SK-N-SH (cell line): ENCODE measurements at regions not wholly inside any gene's neighbourhood (a gene's known extent, or its start where the extent isn't known, plus 50 kb on each side); places are given as distances from the start of the nearest gene placed in this dataset.
A peak's percentile ranks its signal among the peaks of the same experiment; 100 is the strongest.

Source experiments
- CTCF ChIA-PET: fragments of 300-600, 350-600 bp; formaldehyde crosslinking; extraction: SDS; loops from one replicate; lab custom pipeline; 2021; lab: Yijun Ruan, JAX
- POLR2A ChIA-PET: fragments of 350-600 bp; sonication (Branson Sonifier 250); formaldehyde crosslinking; extraction: SDS; loops from one replicate; lab custom pipeline; 2020; ENCODE audit warnings: antibody characterized with exemption, inconsistent platforms; lab: Yijun Ruan, JAX
- DNase-seq: peaks from one replicate; pipeline ENCODE4 v3.0.0; 2012
- H2AFZ ChIP-seq: fragments of 200-600 bp; sonication (generic); 2 replicates; pipeline ENCODE4 v1.8.1; 2016; ENCODE audit warnings: antibody characterized with exemption, mild to moderate bottlenecking, low read depth
- H3F3A ChIP-seq: fragments of 200-600 bp; sonication (generic); replicated peaks from 2 replicates; pipeline ENCODE3; 2016; ENCODE audit warnings: antibody characterized with exemption, mild to moderate bottlenecking; ENCODE audit not compliant: insufficient read depth
- H3K27ac ChIP-seq, 2 experiments: fragments of 200-500 bp in 1 of 2; fragments of 200-600 bp in 1 of 2; sonication (Bioruptor generic) in 1 of 2; sonication (generic), shearing (Covaris generic) in 1 of 2; 2 replicates each; pipeline versions ENCODE4 v1.5.1 to v1.6.1; 2014 to 2016; ENCODE audit warnings: low read depth in 2 of 2, inconsistent platforms in 1 of 2, low read length in 1 of 2, mild to moderate bottlenecking in 1 of 2, mixed read lengths in 1 of 2
- H3K27me3 ChIP-seq: fragments of 200-600 bp; sonication (generic), shearing (Covaris generic); 2 replicates; pipeline ENCODE4 v1.6.1; 2016; ENCODE audit warnings: mixed run types; ENCODE audit not compliant: insufficient read depth
- H3K36me3 ChIP-seq, 2 experiments: fragments of 200-500 bp in 1 of 2; fragments of 200-600 bp in 1 of 2; sonication (Bioruptor generic) in 1 of 2; sonication (generic) in 1 of 2; replicated peaks in 1 of 2; 2 replicates each; pipeline versions ENCODE3 to v1.5.1; 2014 to 2016; ENCODE audit warnings: low read length in 1 of 2, mild to moderate bottlenecking in 1 of 2; ENCODE audit not compliant: insufficient read depth in 2 of 2, control insufficient read depth in 1 of 2
- H3K4me1 ChIP-seq, 2 experiments: fragments of 200-500 bp in 1 of 2; fragments of 200-600 bp in 1 of 2; sonication (Bioruptor generic) in 1 of 2; sonication (generic), shearing (Covaris generic) in 1 of 2; 2 replicates each; pipeline versions ENCODE4 v1.5.1 to v1.6.1; 2014 to 2016; ENCODE audit warnings: low read depth in 1 of 2, low read length in 1 of 2, mixed run types in 1 of 2; ENCODE audit not compliant: insufficient read depth in 2 of 2, control insufficient read depth in 1 of 2
- H3K4me2 ChIP-seq: fragments of 200-600 bp; sonication (generic), shearing (Covaris generic); 2 replicates; pipeline ENCODE4 v1.6.1; 2017; ENCODE audit warnings: mixed run types
- H3K4me3 ChIP-seq, 2 experiments: fragments of 200-500 bp in 1 of 2; fragments of 200-600 bp in 1 of 2; sonication (Bioruptor generic) in 1 of 2; sonication (generic), shearing (Covaris generic) in 1 of 2; 2 replicates each; pipeline versions ENCODE4 v1.5.1 to v1.8.1; 2014 to 2016; ENCODE audit warnings: low read depth in 2 of 2, inconsistent platforms in 1 of 2, low read length in 1 of 2, mild to moderate bottlenecking in 1 of 2, mixed read lengths in 1 of 2, moderate library complexity in 1 of 2
- H3K79me2 ChIP-seq: fragments of 200-600 bp; sonication (generic); 2 replicates; pipeline ENCODE4 v1.8.1; 2017; ENCODE audit warnings: mild to moderate bottlenecking; ENCODE audit not compliant: insufficient read depth
- H3K9ac ChIP-seq: fragments of 200-600 bp; sonication (generic); 2 replicates; pipeline ENCODE4 v1.6.1; 2017; ENCODE audit warnings: mixed run types
- H3K9me2 ChIP-seq: fragments of 200-600 bp; sonication (generic); 2 replicates; pipeline ENCODE4 v1.6.1; 2017; ENCODE audit warnings: mixed run types
- H3K9me3 ChIP-seq: fragments of 200-600 bp; sonication (generic); 2 replicates; pipeline ENCODE4 v1.6.1; 2017; ENCODE audit warnings: mixed run types, mild to moderate bottlenecking, moderate library complexity
- H4K20me1 ChIP-seq: fragments of 200-600 bp; sonication (generic); 2 replicates; pipeline ENCODE4 v1.6.1; 2017; ENCODE audit warnings: mild to moderate bottlenecking, mixed run types; ENCODE audit not compliant: insufficient read depth
- ELF1 ChIP-seq: IDR thresholded peaks from 2 replicates; pipeline ENCODE4 v1.4.0; 2012
- FOXJ3 ChIP-seq: sonication (generic); formaldehyde crosslinking; IDR thresholded peaks from 2 replicates; pipeline ENCODE4 v1.5.1; 2020; ENCODE audit warnings: mild to moderate bottlenecking, missing genetic modification reagents
- FOXM1 ChIP-seq: IDR thresholded peaks from 2 replicates; pipeline ENCODE4 v1.4.0; 2012; ENCODE audit warnings: low read depth, mild to moderate bottlenecking
- MEF2A ChIP-seq: IDR thresholded peaks from 2 replicates; pipeline ENCODE4 v1.4.0; 2012; ENCODE audit warnings: low read depth, borderline replicate concordance
- MXI1 ChIP-seq: IDR thresholded peaks from 2 replicates; pipeline ENCODE4 v1.6.1; 2012; ENCODE audit warnings: mild to moderate bottlenecking, low read depth, low read length, improper control_type of control experiment
- NFIC ChIP-seq: IDR thresholded peaks from 2 replicates; pipeline ENCODE4 v1.4.0; 2012; ENCODE audit warnings: borderline replicate concordance
- NRF1 ChIP-seq: IDR thresholded peaks from 2 replicates; pipeline ENCODE4 v1.6.1; 2012; ENCODE audit warnings: low read depth, mild to moderate bottlenecking, low read length
- RCOR1 ChIP-seq: fragments of 150-350 bp; IDR thresholded peaks from 2 replicates; pipeline ENCODE4 v1.6.1; 2017; ENCODE audit warnings: antibody characterized with exemption, low read length
- RFX5 ChIP-seq: IDR thresholded peaks from 2 replicates; pipeline ENCODE4 v1.6.1; 2012; ENCODE audit warnings: mild to moderate bottlenecking, improper control_type of control experiment, low read length
- RXRA ChIP-seq: IDR thresholded peaks from 2 replicates; pipeline ENCODE4 v1.4.0; 2012; ENCODE audit warnings: low read depth, mild to moderate bottlenecking, borderline replicate concordance
- SIN3A ChIP-seq: IDR thresholded peaks from 2 replicates; pipeline ENCODE4 v1.6.1; 2012; ENCODE audit warnings: low read depth, mild to moderate bottlenecking, low read length, moderate library complexity, borderline replicate concordance
- TAF1 ChIP-seq: IDR thresholded peaks from 2 replicates; pipeline ENCODE4 v1.6.1; 2012; ENCODE audit warnings: low read depth, mild to moderate bottlenecking, low read length, moderate library complexity, borderline replicate concordance
- TCF12 ChIP-seq: IDR thresholded peaks from 2 replicates; pipeline ENCODE4 v1.4.0; 2012
- YY1 ChIP-seq: IDR thresholded peaks from 2 replicates; pipeline ENCODE4 v1.4.0; 2012; ENCODE audit warnings: low read depth, mild to moderate bottlenecking
- WGBS: methylation state at CpG from one replicate; pipeline ENCODE4 v1.1.6; 2017; ENCODE audit warnings: low lambda C conversion rate; 5-methylcytosine and 5-hydroxymethylcytosine counted together
- TF ChIP-seq, protein P1 (sequence below): fragments of 200-600 bp; sonication (generic); IDR thresholded peaks from 2 replicates; pipeline ENCODE4 v1.6.1; 2017; ENCODE audit warnings: antibody characterized with exemption, mild to moderate bottlenecking, moderate library complexity
- TF ChIP-seq, protein P2 (sequence below): fragments of 150-350 bp; IDR thresholded peaks from 2 replicates; pipeline ENCODE4 v1.6.1; 2016; ENCODE audit warnings: mild to moderate bottlenecking, low read depth, low read length
- TF ChIP-seq, protein P3 (sequence below): IDR thresholded peaks from 2 replicates; pipeline ENCODE4 v1.4.0; 2012; ENCODE audit warnings: low read depth, borderline replicate concordance
- TF ChIP-seq, protein P4 (sequence below): fragments of 150-350 bp; IDR thresholded peaks from 2 replicates; pipeline ENCODE4 v1.6.1; 2017; ENCODE audit warnings: antibody characterized with exemption, low read length, low read depth, borderline replicate concordance
- TF ChIP-seq, protein P5 (sequence below): IDR thresholded peaks from 2 replicates; pipeline ENCODE4 v1.6.1; 2012; ENCODE audit warnings: mild to moderate bottlenecking, low read depth, low read length, moderate library complexity

DNA sequence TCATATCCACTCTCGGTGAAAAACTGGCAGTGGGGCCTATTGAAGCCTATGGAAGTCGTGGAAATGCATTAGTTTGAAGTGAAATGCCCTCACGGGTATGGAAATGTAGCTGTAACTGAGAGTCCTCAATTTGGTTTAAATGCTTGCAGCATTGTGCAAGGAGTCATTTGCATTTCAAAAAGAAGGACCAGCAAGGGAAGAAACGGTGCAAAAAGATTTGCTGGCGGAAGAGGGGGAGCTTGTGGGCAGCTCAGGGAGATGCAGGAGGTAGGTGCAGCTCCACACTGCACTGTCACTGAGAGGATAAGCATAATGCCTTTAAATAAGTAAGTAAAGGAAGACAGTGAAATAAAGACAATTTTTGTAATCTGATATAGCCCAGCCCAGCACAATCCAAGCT is 400.4 kb upstream of the DIPK2B start:
- Histone ChIP-seq H3F3A (peaks cover 3% of the 10 kb centered on the region), H3K27me3 (no peaks in the 10 kb centered on the region), H4K20me1 (no peaks in the 10 kb centered on the region), H3K4me1 (peaks cover 0 to 9% of the 10 kb centered on the region in 2 experiments; a peak in 1 of 4 replicates)
- no peak for DNase-seq
- WGBS, result 57% methylated on average over 5 of the region's 5 CpGs
- POLR2A ChIA-PET, result no interaction called here
- no peak for TF ChIP-seq MEF2A
- no peak for TF ChIP-seq NFIC
- TF ChIP-seq TCF12, result no peak
- no peak for TF ChIP-seq SIN3A
- no peak for TF ChIP-seq FOXM1
- TF ChIP-seq, protein P1, sequence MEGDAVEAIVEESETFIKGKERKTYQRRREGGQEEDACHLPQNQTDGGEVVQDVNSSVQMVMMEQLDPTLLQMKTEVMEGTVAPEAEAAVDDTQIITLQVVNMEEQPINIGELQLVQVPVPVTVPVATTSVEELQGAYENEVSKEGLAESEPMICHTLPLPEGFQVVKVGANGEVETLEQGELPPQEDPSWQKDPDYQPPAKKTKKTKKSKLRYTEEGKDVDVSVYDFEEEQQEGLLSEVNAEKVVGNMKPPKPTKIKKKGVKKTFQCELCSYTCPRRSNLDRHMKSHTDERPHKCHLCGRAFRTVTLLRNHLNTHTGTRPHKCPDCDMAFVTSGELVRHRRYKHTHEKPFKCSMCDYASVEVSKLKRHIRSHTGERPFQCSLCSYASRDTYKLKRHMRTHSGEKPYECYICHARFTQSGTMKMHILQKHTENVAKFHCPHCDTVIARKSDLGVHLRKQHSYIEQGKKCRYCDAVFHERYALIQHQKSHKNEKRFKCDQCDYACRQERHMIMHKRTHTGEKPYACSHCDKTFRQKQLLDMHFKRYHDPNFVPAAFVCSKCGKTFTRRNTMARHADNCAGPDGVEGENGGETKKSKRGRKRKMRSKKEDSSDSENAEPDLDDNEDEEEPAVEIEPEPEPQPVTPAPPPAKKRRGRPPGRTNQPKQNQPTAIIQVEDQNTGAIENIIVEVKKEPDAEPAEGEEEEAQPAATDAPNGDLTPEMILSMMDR, result no peak
- no peak for TF ChIP-seq ELF1
- TF ChIP-seq MXI1, result no peak
- TF ChIP-seq, protein P2, sequence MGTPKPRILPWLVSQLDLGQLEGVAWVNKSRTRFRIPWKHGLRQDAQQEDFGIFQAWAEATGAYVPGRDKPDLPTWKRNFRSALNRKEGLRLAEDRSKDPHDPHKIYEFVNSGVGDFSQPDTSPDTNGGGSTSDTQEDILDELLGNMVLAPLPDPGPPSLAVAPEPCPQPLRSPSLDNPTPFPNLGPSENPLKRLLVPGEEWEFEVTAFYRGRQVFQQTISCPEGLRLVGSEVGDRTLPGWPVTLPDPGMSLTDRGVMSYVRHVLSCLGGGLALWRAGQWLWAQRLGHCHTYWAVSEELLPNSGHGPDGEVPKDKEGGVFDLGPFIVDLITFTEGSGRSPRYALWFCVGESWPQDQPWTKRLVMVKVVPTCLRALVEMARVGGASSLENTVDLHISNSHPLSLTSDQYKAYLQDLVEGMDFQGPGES, result no peak
- TF ChIP-seq YY1, result no peak
- no peak for TF ChIP-seq RFX5
- TF ChIP-seq, protein P3, sequence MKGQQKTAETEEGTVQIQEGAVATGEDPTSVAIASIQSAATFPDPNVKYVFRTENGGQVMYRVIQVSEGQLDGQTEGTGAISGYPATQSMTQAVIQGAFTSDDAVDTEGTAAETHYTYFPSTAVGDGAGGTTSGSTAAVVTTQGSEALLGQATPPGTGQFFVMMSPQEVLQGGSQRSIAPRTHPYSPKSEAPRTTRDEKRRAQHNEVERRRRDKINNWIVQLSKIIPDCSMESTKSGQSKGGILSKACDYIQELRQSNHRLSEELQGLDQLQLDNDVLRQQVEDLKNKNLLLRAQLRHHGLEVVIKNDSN, result no peak
- no peak for TF ChIP-seq NRF1
- TF ChIP-seq TAF1, result no peak
- no peak for TF ChIP-seq RCOR1
- TF ChIP-seq RXRA, result no peak
- TF ChIP-seq FOXJ3 (CRISPR knock-in tag), result no peak
- TF ChIP-seq, protein P4, sequence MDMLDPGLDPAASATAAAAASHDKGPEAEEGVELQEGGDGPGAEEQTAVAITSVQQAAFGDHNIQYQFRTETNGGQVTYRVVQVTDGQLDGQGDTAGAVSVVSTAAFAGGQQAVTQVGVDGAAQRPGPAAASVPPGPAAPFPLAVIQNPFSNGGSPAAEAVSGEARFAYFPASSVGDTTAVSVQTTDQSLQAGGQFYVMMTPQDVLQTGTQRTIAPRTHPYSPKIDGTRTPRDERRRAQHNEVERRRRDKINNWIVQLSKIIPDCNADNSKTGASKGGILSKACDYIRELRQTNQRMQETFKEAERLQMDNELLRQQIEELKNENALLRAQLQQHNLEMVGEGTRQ, result no peak
- TF ChIP-seq, protein P5, sequence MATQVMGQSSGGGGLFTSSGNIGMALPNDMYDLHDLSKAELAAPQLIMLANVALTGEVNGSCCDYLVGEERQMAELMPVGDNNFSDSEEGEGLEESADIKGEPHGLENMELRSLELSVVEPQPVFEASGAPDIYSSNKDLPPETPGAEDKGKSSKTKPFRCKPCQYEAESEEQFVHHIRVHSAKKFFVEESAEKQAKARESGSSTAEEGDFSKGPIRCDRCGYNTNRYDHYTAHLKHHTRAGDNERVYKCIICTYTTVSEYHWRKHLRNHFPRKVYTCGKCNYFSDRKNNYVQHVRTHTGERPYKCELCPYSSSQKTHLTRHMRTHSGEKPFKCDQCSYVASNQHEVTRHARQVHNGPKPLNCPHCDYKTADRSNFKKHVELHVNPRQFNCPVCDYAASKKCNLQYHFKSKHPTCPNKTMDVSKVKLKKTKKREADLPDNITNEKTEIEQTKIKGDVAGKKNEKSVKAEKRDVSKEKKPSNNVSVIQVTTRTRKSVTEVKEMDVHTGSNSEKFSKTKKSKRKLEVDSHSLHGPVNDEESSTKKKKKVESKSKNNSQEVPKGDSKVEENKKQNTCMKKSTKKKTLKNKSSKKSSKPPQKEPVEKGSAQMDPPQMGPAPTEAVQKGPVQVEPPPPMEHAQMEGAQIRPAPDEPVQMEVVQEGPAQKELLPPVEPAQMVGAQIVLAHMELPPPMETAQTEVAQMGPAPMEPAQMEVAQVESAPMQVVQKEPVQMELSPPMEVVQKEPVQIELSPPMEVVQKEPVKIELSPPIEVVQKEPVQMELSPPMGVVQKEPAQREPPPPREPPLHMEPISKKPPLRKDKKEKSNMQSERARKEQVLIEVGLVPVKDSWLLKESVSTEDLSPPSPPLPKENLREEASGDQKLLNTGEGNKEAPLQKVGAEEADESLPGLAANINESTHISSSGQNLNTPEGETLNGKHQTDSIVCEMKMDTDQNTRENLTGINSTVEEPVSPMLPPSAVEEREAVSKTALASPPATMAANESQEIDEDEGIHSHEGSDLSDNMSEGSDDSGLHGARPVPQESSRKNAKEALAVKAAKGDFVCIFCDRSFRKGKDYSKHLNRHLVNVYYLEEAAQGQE, result no peak
- TF ChIP-seq, all 33 proteins: peak for 0
- Histone ChIP-seq H2AFZ (peak overlapping the region; percentile 48; the same call in 1 of the 2 replicates), H3K9me3 (no peaks in the 10 kb centered on the region), H3K9me2 (no peaks in the 10 kb centered on the region), H3K4me2 (no peak overlapping the region), H3K36me3 (no peaks in the 10 kb centered on the region), H3K4me3 (no peak overlapping the region), H3K9ac (no peak overlapping the region), H3K79me2 (no peaks in the 10 kb centered on the region), H3K27ac (peak overlapping the region in 1 of 2 experiments; percentile 80; a peak in 1 of 4 replicates)
- CTCF ChIA-PET, result interaction anchor here (0.8 kb wide), 1 partner anchor 16 kb away, joined by 3 read pairs; no protein-coding TSS in a partner anchor
